ENCODE measurements at regions not wholly inside any gene's neighbourhood (a gene's known extent, or its start where the extent isn't known, plus 50 kb on each side); places are given as distances from the start of the nearest gene placed in this dataset.
A peak's percentile ranks its signal among the peaks of the same experiment; 100 is the strongest.
"Not testable (repeated sequence)": the region's sequence is repeated elsewhere in the genome, so short reads cannot be mapped to it uniquely, and the experiment has no call there.

- no peak for DNase-seq
Observed at GRCh38 chr10:123375097-123375496, 220.9 kb downstream of the BUB3 start.

GRCh38 chr10:123375738-123376137, 221.5 kb downstream of the BUB3 start:
- DNase-seq: no peak

- no peak for DNase-seq
Observed at GRCh38 chr10:123377883-123378282, 223.7 kb downstream of the BUB3 start.

GRCh38 chr10:123378302-123378701, 224.1 kb downstream of the BUB3 start:
- no peak for DNase-seq

GRCh38 chr10:123379156-123379555, 225.0 kb downstream of the BUB3 start:
- no peak for DNase-seq

- peak in 1 of 56 donors; percentile 45 for DNase-seq
Observed at GRCh38 chr10:123380491-123381085, 226.4 kb downstream of the BUB3 start.

- DNase-seq: no peak
Observed at GRCh38 chr10:123381224-123381623, 227.0 kb downstream of the BUB3 start.

GRCh38 chr10:123382491-123382890, 228.3 kb downstream of the BUB3 start:
- DNase-seq: no peak

- DNase-seq: no peak
Observed at GRCh38 chr10:123385508-123386080, 231.4 kb downstream of the BUB3 start.

GRCh38 chr10:123389520-123389919, 235.3 kb downstream of the BUB3 start:
- no peak for DNase-seq

GRCh38 chr10:123390332-123390731, 236.1 kb downstream of the BUB3 start:
- no peak for DNase-seq

GRCh38 chr10:123390874-123391273, 236.7 kb downstream of the BUB3 start:
- DNase-seq: no peak

- no peak for DNase-seq
Observed at GRCh38 chr10:123391275-123392028, 237.2 kb downstream of the BUB3 start.

GRCh38 chr10:123392182-123392963, 238.2 kb downstream of the BUB3 start:
- no peak for DNase-seq

- no peak for DNase-seq
Observed at GRCh38 chr10:123393170-123393569, 239.0 kb downstream of the BUB3 start.

- DNase-seq: no peak
Observed at GRCh38 chr10:123394382-123394781, 240.2 kb downstream of the BUB3 start.

- DNase-seq: not testable (repeated sequence)
Observed at GRCh38 chr10:123395234-123395633, 241.0 kb downstream of the BUB3 start.

GRCh38 chr10:123395906-123396305, 241.7 kb downstream of the BUB3 start:
- DNase-seq: no peak

- DNase-seq: peak in 2 of 56 donors; percentile 1 to 19
Observed at GRCh38 chr10:123398180-123398591, 244.0 kb downstream of the BUB3 start.

- DNase-seq: no peak
Observed at GRCh38 chr10:123398756-123399155, 244.6 kb downstream of the BUB3 start.

GRCh38 chr10:123399276-123399839, 245.2 kb downstream of the BUB3 start:
- DNase-seq: no peak

- DNase-seq: no peak
Observed at GRCh38 chr10:123402021-123402420, 247.8 kb downstream of the BUB3 start.
